Left ventricle myocardium inferior (tissue), 1 donor: ENCODE measurements at regions not wholly inside any gene's neighbourhood (a gene's known extent, or its start where the extent isn't known, plus 50 kb on each side); places are given as distances from the start of the nearest gene placed in this dataset.

Experiments
- DNase-seq: peaks from one replicate; pipeline ENCODE4 v3.0.0-alpha.2; 2020
- H3K27ac ChIP-seq: fragments of 200-600 bp; replicated peaks from 2 replicates; pipeline ENCODE4 v1.8.0; 2021
- H3K27me3 ChIP-seq: fragments of 200-600 bp; 2 replicates; pipeline ENCODE4 v1.8.0; 2021; ENCODE audit warnings: low read depth
- H3K36me3 ChIP-seq: fragments of 200-600 bp; 2 replicates; pipeline ENCODE4 v1.8.0; 2021
- H3K4me1 ChIP-seq: fragments of 200-600 bp; 2 replicates; pipeline ENCODE4 v1.8.0; 2021
- H3K4me3 ChIP-seq: fragments of 200-600 bp; 2 replicates; pipeline ENCODE4 v1.8.0; 2021; ENCODE audit warnings: mild to moderate bottlenecking, moderate library complexity
- H3K9me3 ChIP-seq: fragments of 200-600 bp; replicated peaks from 2 replicates; pipeline ENCODE4 v1.8.0; 2021
- intact Hi-C: fragments of 100-400 bp; cut with micrococcal nuclease; formaldehyde crosslinking; loops from one replicate; pipeline ENCODE4 v1.11.0; 2022
- TF ChIP-seq, protein P1 (sequence below): fragments of 200-600 bp; IDR thresholded peaks from 2 replicates; pipeline ENCODE4 v1.8.0; 2021; ENCODE audit warnings: antibody characterized with exemption, mild to moderate bottlenecking, borderline replicate concordance
- donor health status: DM: no; HTN: yes; CAD: no; lungs with severe emphysema.

DNA sequence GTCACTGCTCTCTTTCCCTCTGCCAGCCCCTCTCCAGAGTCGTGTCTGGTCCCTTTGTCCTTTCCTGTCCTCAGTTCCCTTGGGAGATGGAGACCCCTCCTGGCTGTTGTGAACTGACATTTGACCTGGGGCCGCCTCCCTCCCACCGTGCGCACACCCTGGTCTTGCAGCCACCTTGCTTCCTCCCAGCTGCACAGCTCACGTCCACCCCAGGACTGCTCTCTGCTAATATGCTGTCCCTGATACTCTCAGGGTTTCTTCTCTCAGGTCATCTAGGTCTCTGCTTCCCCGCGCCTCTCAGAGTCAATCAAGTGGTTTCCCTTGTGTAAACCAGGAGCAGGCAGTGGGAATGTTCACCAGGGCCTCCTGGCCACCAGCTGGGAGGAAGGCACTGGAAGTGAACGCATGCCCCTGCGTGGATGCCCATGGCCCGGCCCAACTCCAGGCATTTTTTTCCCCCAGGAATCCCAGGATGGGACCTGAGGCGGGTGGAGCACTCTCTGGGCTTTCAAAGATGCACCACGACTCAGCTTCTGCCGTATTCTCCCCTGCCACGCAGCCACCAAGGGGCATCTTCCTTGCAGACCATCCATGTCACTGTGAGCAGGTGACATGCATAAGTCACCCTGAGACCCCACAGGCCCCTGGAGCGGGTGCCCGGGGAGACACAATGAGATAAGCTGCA is 142.4 kb downstream of the OLFM1 start:
- Histone ChIP-seq H3K27me3 (peaks cover 73% of the 10 kb centered on the region), H3K4me1 (no peaks in the 10 kb centered on the region), H3K27ac (no peak overlapping the region), H3K4me3 (no peak overlapping the region), H3K36me3 (no peaks in the 10 kb centered on the region), H3K9me3 (peaks cover 17% of the 10 kb centered on the region)
- intact Hi-C loops, result no loop called here
- DNase-seq, result no peak
- TF ChIP-seq, protein P1, sequence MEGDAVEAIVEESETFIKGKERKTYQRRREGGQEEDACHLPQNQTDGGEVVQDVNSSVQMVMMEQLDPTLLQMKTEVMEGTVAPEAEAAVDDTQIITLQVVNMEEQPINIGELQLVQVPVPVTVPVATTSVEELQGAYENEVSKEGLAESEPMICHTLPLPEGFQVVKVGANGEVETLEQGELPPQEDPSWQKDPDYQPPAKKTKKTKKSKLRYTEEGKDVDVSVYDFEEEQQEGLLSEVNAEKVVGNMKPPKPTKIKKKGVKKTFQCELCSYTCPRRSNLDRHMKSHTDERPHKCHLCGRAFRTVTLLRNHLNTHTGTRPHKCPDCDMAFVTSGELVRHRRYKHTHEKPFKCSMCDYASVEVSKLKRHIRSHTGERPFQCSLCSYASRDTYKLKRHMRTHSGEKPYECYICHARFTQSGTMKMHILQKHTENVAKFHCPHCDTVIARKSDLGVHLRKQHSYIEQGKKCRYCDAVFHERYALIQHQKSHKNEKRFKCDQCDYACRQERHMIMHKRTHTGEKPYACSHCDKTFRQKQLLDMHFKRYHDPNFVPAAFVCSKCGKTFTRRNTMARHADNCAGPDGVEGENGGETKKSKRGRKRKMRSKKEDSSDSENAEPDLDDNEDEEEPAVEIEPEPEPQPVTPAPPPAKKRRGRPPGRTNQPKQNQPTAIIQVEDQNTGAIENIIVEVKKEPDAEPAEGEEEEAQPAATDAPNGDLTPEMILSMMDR, result no peak

- Histone ChIP-seq H3K4me1 (no peaks in the 10 kb centered on the region), H3K9me3 (peaks cover 17% of the 10 kb centered on the region), H3K27me3 (peaks cover 73% of the 10 kb centered on the region), H3K4me3 (no peak overlapping the region), H3K36me3 (no peaks in the 10 kb centered on the region), H3K27ac (no peak overlapping the region)
- DNase-seq, result no peak
- TF ChIP-seq, protein P1, result no peak
- intact Hi-C loops, result no loop called here
Observed at GRCh38 chr9:135230386-135230765, 142.9 kb downstream of the OLFM1 start.

DNA sequence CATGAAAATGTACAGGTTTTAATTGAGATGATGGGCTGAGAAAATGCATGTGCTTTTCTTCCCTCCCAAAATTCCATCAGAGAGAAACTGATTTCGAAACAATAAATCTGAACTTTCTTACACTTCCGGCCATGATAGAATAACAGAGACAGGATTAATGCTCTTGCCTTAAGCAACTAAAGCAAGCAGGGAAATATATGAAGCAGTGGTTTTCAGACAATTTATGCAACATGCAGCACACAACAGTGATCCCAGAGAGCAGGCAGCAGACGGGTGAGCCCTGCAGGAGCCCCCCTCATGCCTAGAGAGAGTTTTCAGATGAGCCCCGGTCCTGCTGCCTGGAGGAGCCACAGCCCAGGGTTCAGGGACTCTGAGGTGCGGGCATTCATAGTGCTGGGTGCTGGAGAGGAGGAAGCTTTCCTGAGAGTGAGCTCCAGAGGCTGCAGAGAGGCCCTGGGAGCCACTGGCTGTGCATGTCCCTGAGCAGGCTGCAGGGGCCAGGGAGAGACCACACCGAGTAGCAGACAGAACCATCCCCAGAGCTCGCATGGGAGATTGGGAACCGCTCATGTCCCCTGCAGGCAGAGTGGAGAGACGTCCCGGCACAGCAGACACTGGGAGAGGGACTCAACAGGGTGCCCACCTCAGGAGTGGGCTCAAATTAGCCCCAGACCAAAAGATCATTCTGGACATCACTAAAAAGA is 143.5 kb downstream of the OLFM1 start:
- TF ChIP-seq, protein P1, result no peak
- H3K27me3 ChIP-seq, result peaks cover 78% of the 10 kb centered on the region
- peaks cover 17% of the 10 kb centered on the region for H3K9me3 ChIP-seq
- H3K36me3 ChIP-seq, result no peaks in the 10 kb centered on the region
- intact Hi-C loops, result no loop called here
- no peak overlapping the region for H3K4me3 ChIP-seq
- H3K4me1 ChIP-seq, result no peaks in the 10 kb centered on the region
- peak; percentile 2 for DNase-seq
- H3K27ac ChIP-seq, result no peak overlapping the region

DNA sequence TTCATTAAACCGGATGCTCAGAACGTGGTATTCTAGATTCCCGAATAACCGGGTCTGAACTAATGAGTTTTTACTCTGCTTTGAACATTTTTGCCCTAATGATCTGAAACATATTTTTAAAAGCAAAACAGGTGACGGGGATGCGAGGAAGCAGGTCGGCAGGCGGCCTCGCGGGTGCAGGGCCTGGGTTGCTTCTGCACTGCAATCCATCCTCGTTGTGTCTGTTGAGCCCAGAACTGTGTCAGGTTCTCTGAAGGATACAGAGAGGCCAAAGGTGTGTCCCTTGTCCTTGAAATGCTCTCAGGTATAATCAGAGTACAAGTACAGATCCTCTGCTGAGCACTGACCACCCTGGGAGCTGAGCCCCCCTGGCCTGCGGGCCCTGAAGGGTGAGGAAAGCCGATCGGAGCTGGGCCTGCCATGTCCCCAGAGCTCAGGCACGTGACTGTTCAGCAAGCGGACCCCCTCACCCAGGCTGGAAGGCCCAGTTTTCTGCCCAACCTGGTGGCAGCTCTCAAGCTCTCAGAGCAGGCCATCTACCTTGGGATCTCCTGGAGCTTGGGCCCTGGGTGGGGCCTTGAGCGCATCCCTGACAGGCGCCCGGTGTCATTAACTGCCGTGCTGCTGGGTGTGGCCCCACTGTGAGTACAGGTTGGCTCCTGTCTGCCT is 151.8 kb downstream of the OLFM1 start:
- H3K4me3 ChIP-seq, result no peak overlapping the region
- H3K9me3 ChIP-seq, result peaks cover 5% of the 10 kb centered on the region
- TF ChIP-seq, protein P1, result no peak
- peaks cover 1% of the 10 kb centered on the region for H3K4me1 ChIP-seq
- H3K36me3 ChIP-seq, result no peaks in the 10 kb centered on the region
- DNase-seq, result peak; percentile 5
- H3K27ac ChIP-seq, result no peak overlapping the region
- intact Hi-C loops, result no loop called here
- peaks cover 64% of the 10 kb centered on the region for H3K27me3 ChIP-seq

- H3K36me3 ChIP-seq, result no peaks in the 10 kb centered on the region
- no peaks in the 10 kb centered on the region for H3K9me3 ChIP-seq
- intact Hi-C loops, result no loop called here
- H3K27me3 ChIP-seq, result peaks cover 64% of the 10 kb centered on the region
- DNase-seq, result no peak
- TF ChIP-seq, protein P1, result no peak
- no peak overlapping the region for H3K4me3 ChIP-seq
- no peak overlapping the region for H3K27ac ChIP-seq
- H3K4me1 ChIP-seq, result peaks cover 7% of the 10 kb centered on the region
Observed at GRCh38 chr9:135239769-135240141, 152.3 kb downstream of the OLFM1 start.
